ENCODE measurements at regions not wholly inside any gene's neighbourhood (a gene's known extent, or its start where the extent isn't known, plus 50 kb on each side); places are given as distances from the start of the nearest gene placed in this dataset.
A peak's percentile ranks its signal among the peaks of the same experiment; 100 is the strongest.

DNA sequence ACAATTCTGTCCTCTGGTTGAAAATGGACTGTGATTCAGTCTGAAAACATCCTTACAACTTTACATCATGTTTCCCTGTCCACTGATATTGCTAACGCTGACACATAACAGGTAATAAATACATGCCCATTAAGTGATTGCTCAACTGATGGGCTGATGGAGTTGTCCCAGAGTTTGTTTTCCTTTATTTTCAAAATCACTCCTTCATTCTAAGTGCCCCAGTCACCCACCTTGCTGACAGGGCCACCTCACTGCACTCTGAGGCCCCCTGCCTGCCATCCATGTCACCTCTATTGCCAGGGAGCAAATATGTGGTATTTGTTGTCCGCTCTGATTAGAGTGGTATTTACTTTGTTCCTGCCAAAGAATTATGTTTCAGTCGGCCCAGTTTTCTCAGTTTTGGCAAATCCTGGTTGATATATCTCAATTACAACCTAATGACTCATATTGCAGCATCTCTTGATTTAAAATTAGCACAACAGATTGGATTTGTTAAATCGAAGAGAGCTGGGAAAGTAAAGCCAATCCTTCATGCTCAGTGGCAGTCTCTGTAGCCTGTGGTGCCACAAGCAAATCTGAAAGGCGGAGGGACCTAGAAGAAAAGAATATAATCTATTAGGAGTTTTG, 105.1 kb downstream of the RDH14 start:
- TF ChIP-seq RARB (CRISPR knock-in tag; IDR thresholded peaks at IDR 0.05) (no peak), ISL1 (CRISPR knock-in tag; IDR thresholded peaks at IDR 0.05) (peak; percentile 22; the same call in 1 of the 2 replicates), ARNTL (CRISPR knock-in tag; IDR thresholded peaks at IDR 0.05; ENCODE audit: borderline replicate concordance, low read depth) (no peak)
- ATAC-seq, result peak; percentile 88

DNA sequence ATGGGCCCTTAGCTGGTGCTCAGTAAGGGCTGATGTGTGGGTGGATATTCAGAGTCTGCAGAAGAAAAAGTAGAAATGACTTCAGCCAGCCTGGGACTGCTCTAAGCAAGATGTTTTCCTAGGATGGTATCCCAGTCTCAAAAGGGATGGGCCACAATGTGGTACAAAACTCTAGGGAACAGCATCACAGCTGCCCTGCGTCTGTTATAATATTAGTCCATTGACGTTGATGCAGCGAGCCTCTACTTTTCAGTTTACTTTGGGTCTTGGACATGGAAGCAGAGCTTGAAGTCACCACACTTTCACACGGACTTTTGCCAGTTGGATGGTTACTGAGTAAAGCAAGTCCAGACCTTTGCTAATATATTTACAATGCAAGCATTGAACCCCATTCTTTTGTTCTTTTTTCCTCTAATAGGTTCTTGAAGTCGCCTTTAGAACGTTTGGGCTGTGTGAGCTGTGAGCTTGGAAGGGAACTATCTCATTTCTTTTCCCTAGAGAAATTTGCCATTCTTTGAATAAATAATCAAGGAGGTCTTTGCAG, 105.7 kb downstream of the RDH14 start:
- no peak; the same call in 2 of the 3 replicates for ATAC-seq
- TF ChIP-seq, protein P1, sequence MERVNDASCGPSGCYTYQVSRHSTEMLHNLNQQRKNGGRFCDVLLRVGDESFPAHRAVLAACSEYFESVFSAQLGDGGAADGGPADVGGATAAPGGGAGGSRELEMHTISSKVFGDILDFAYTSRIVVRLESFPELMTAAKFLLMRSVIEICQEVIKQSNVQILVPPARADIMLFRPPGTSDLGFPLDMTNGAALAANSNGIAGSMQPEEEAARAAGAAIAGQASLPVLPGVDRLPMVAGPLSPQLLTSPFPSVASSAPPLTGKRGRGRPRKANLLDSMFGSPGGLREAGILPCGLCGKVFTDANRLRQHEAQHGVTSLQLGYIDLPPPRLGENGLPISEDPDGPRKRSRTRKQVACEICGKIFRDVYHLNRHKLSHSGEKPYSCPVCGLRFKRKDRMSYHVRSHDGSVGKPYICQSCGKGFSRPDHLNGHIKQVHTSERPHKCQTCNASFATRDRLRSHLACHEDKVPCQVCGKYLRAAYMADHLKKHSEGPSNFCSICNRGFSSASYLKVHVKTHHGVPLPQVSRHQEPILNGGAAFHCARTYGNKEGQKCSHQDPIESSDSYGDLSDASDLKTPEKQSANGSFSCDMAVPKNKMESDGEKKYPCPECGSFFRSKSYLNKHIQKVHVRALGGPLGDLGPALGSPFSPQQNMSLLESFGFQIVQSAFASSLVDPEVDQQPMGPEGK (CRISPR knock-in tag; IDR thresholded peaks at IDR 0.05; ENCODE audit: borderline replicate concordance), result no peak
- no peak for TF ChIP-seq CSRNP3 (CRISPR knock-in tag; IDR thresholded peaks at IDR 0.05)

DNA sequence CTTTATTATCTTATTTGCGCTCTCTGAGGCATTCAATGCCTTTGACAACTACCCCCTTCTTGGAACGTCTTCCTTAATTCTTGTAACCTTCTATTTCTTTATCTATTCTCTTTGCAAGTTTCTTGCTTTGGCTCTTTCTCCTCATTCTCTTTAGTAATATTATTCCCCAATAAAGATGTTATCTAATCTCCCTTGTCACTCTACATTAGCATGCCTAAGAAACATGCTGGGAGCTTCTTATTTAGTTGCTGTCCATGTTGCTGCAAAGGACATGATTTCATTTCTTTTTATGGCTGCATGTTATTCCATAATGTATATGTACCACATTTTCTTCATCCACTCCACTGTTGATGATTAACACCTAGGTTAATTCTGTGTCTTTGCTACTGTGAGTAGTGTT, 113.7 kb downstream of the RDH14 start:
- TF ChIP-seq, protein P1 (CRISPR knock-in tag; IDR thresholded peaks at IDR 0.05; ENCODE audit: borderline replicate concordance), result no peak
- no peak for TF ChIP-seq ZC3H10 (CRISPR knock-in tag; IDR thresholded peaks at IDR 0.05)
- TF ChIP-seq GLIS3 (CRISPR knock-in tag; IDR thresholded peaks at IDR 0.05), result no peak
- TF ChIP-seq TOX (CRISPR knock-in tag; IDR thresholded peaks at IDR 0.05; ENCODE audit: borderline replicate concordance), result no peak
- no peak for TF ChIP-seq ZFP3 (CRISPR knock-in tag; IDR thresholded peaks at IDR 0.05)
- TF ChIP-seq ARNTL (CRISPR knock-in tag; IDR thresholded peaks at IDR 0.05; ENCODE audit: borderline replicate concordance, low read depth), result no peak
- no peak for TF ChIP-seq ZNF565 (CRISPR knock-in tag; conservative IDR thresholded peaks at IDR 0.05; ENCODE audit: low read depth)
- TF ChIP-seq ZNF70 (CRISPR knock-in tag; IDR thresholded peaks at IDR 0.05), result no peak
- ATAC-seq, result peak; percentile 79

GRCh38 chr2:18445433-18446320, 114.8 kb downstream of the RDH14 start:
- no peak for TF ChIP-seq ZFP30 (CRISPR knock-in tag; IDR thresholded peaks at IDR 0.05)
- TF ChIP-seq BACH2 (CRISPR knock-in tag; IDR thresholded peaks at IDR 0.05; ENCODE audit: borderline replicate concordance), result no peak
- TF ChIP-seq POU6F1 (CRISPR knock-in tag; IDR thresholded peaks at IDR 0.05; ENCODE audit: borderline replicate concordance, low read depth), result no peak
- TF ChIP-seq TSHZ2 (CRISPR knock-in tag; IDR thresholded peaks at IDR 0.05), result no peak
- no peak for TF ChIP-seq CSRNP3 (CRISPR knock-in tag; IDR thresholded peaks at IDR 0.05)
- no peak for TF ChIP-seq TOX (CRISPR knock-in tag; IDR thresholded peaks at IDR 0.05; ENCODE audit: borderline replicate concordance)
- TF ChIP-seq TCF4 (CRISPR knock-in tag; IDR thresholded peaks at IDR 0.05; ENCODE audit: borderline replicate concordance), result no peak
- no peak for TF ChIP-seq ARNTL (CRISPR knock-in tag; IDR thresholded peaks at IDR 0.05; ENCODE audit: borderline replicate concordance, low read depth)
- no peak for TF ChIP-seq CSDC2 (CRISPR knock-in tag; IDR thresholded peaks at IDR 0.05)
- TF ChIP-seq ZNF565 (CRISPR knock-in tag; conservative IDR thresholded peaks at IDR 0.05; ENCODE audit: low read depth), result no peak
- ATAC-seq, result no peak; the same call in 2 of the 3 replicates
